Psoas muscle (tissue), 7 donors: ENCODE measurements at regions not wholly inside any gene's neighbourhood (a gene's known extent, or its start where the extent isn't known, plus 50 kb on each side); places are given as distances from the start of the nearest gene placed in this dataset.

Experiments used
- ATAC-seq, 4 donors: fragments of 200-7000 bp; cut with Tn5 transposase; one replicate each; pipeline ENCODE4 v1.9.1; 2020; ENCODE audit warnings: moderate library complexity in 3 of 4, mild to moderate bottlenecking in 2 of 4
- DNase-seq, 2 donors: peaks; one replicate each; pipeline ENCODE4 v3.0.0-alpha.2; 2020
- H3K27ac ChIP-seq: fragments of 200-600 bp; one replicate; pipeline ENCODE4 v1.8.0; 2022
- H3K27me3 ChIP-seq, 3 donors: fragments of 200-600 bp in 1 of 3; one replicate each; pipeline versions ENCODE4 v1.6.1 to v1.8.0; 2013 to 2022; ENCODE audit warnings: low read length in 2 of 3, mild to moderate bottlenecking in 2 of 3, moderate library complexity in 1 of 3; ENCODE audit not compliant: insufficient read depth in 3 of 3
- H3K36me3 ChIP-seq, 2 donors: fragments of 200-600 bp in 1 of 2; one replicate each; pipeline versions ENCODE4 v1.6.1 to v1.8.0; 2013 to 2022; ENCODE audit warnings: low read depth in 1 of 2, mild to moderate bottlenecking in 1 of 2, moderate library complexity in 1 of 2; ENCODE audit not compliant: insufficient read depth in 1 of 2
- H3K4me1 ChIP-seq: fragments of 200-600 bp; one replicate; pipeline ENCODE4 v1.8.0; 2022
- H3K4me3 ChIP-seq: fragments of 200-600 bp; one replicate; pipeline ENCODE4 v1.8.0; 2022; ENCODE audit warnings: mild to moderate bottlenecking
- H3K9me3 ChIP-seq: fragments of 200-600 bp; one replicate; pipeline ENCODE4 v1.8.0; 2022
- CTCF ChIP-seq: fragments of 200-600 bp; IDR thresholded peaks from one replicate; pipeline ENCODE4 v1.8.0; 2022; ENCODE audit warnings: antibody characterized with exemption
- WGBS, 3 donors: extraction: QIAGEN DNeasy Blood & Tissue Kit; methylation state at CpG; one replicate each; pipeline versions ENCODE4 v1.1.6 to v1.1.7; 2013; 5-methylcytosine and 5-hydroxymethylcytosine counted together
- intact Hi-C, 2 donors: fragments of 100-400 bp; cut with DNase I; formaldehyde crosslinking; loops; one replicate each; pipeline versions ENCODE4 v1.11.0 to v1.14.2; 2022
- donor health status: healthy with polysubstance abuse.
- donor health status: DM: no; HTN: no; CAD: no; lungs with moderate emphysema.
- donor health status: Bipolar disorder and iron deficiency.
- donor health status: healthy.
- donor health status: DM: yes; HTN: yes; CAD: no.
- donor health status: DM: no; HTN: no; CAD: no.
- donor health status: DM: yes; HTN: yes; CAD: no.

GRCh38 chr10:109358325-109358724, 565.0 kb downstream of the XPNPEP1 start:
- DNase-seq (no peak), ATAC-seq (no peak)
- Histone ChIP-seq H3K4me1 (no peaks in the 10 kb centered on the region), H3K27me3 (no peaks in the 10 kb centered on the region), H3K36me3 (no peaks in the 10 kb centered on the region), H3K27ac (no peak overlapping the region), H3K4me3 (no peak overlapping the region), H3K9me3 (no peaks in the 10 kb centered on the region)
- intact Hi-C loops = no loop called here
- TF ChIP-seq CTCF = no peak
- WGBS, 3 donors = 54 to 62% (median 56%) methylated on average over 1 of the region's 1 CpG

- no peaks in the 10 kb centered on the region for H3K27me3 ChIP-seq
- intact Hi-C loops = no loop called here
- ATAC-seq (no peak), DNase-seq (no peak)
- H3K4me3 ChIP-seq = no peak overlapping the region
- H3K27ac ChIP-seq = no peak overlapping the region
- H3K4me1 ChIP-seq = no peaks in the 10 kb centered on the region
- peaks cover 9% of the 10 kb centered on the region for H3K9me3 ChIP-seq
- no peaks in the 10 kb centered on the region for H3K36me3 ChIP-seq
- no peak for TF ChIP-seq CTCF
Measured at GRCh38 chr10:109348324-109348723, 575.0 kb downstream of the XPNPEP1 start.

- Histone ChIP-seq H3K36me3 (no peaks in the 10 kb centered on the region), H3K4me3 (no peak overlapping the region), H3K27me3 (no peaks in the 10 kb centered on the region), H3K4me1 (no peaks in the 10 kb centered on the region), H3K27ac (no peak overlapping the region), H3K9me3 (no peaks in the 10 kb centered on the region)
- TF ChIP-seq CTCF = no peak
- DNase-seq (no peak), ATAC-seq (no peak)
- 30 to 37% (median 32%) methylated on average over 1 of the region's 1 CpG for WGBS, 3 donors
- intact Hi-C loops = no loop called here
Measured at GRCh38 chr10:109343293-109343692, 580.0 kb downstream of the XPNPEP1 start.

- DNase-seq (no peak), ATAC-seq (no peak)
- intact Hi-C loops = no loop called here
- H3K4me1 ChIP-seq = no peaks in the 10 kb centered on the region
- no peaks in the 10 kb centered on the region for H3K36me3 ChIP-seq
- H3K27ac ChIP-seq = no peak overlapping the region
- TF ChIP-seq CTCF = no peak
- H3K4me3 ChIP-seq = no peak overlapping the region
- H3K27me3 ChIP-seq = no peaks in the 10 kb centered on the region
- H3K9me3 ChIP-seq = no peaks in the 10 kb centered on the region
Measured at GRCh38 chr10:109341986-109342385, 581.3 kb downstream of the XPNPEP1 start.

- TF ChIP-seq CTCF = no peak
- DNase-seq (no peak), ATAC-seq (no peak)
- intact Hi-C loops = no loop called here
- H3K36me3 ChIP-seq = no peaks in the 10 kb centered on the region
- 55 to 58% (median 56%) methylated on average over 3 of the region's 3 CpGs for WGBS, 3 donors
- no peaks in the 10 kb centered on the region for H3K9me3 ChIP-seq
- no peak overlapping the region for H3K27ac ChIP-seq
- no peaks in the 10 kb centered on the region for H3K4me1 ChIP-seq
- no peak overlapping the region for H3K4me3 ChIP-seq
- no peaks in the 10 kb centered on the region for H3K27me3 ChIP-seq
Measured at GRCh38 chr10:109328001-109328400, 595.3 kb downstream of the XPNPEP1 start.
